ENCODE measurements at regions not wholly inside any gene's neighbourhood (a gene's known extent, or its start where the extent isn't known, plus 50 kb on each side); places are given as distances from the start of the nearest gene placed in this dataset.

- POLR2A ChIA-PET: no interaction called here
- H3K4me3 ChIP-seq (ENCODE audit: low read depth, low read length): no peak overlapping the region
- no peak for DNase-seq (ENCODE audit: low read depth, low spot score)
- CTCF ChIA-PET: no interaction called here
- no peak for TF ChIP-seq CTCF (IDR thresholded peaks at IDR 0.05; ENCODE audit: insufficient read depth, low read length, missing control alignments)
Measured at GRCh38 chr18:45554389-45554737, 60.9 kb upstream of the SLC14A2 start.

DNA sequence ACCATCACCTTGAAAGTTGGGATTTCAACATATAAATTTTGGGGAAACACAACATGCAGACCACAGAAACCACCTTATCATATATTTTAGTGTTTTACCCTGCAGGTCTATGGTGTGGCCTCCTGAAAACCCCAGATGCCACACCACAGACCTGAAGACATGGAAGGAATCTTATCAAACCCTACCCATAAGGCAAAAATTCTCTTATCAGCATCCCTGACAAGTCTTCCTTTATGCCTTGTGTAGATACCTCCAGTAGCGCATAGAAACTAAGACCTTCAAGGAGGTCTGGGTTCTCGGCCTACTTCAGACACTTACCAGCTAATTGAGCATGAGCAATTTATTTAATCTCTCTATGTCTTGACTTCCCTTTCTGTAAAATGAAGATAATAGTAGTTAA lies 59.1 kb upstream of the SLC14A2 start:
- H3K4me3 ChIP-seq (ENCODE audit: low read depth, low read length): no peak overlapping the region
- no peak for TF ChIP-seq CTCF (IDR thresholded peaks at IDR 0.05; ENCODE audit: insufficient read depth, low read length, missing control alignments)
- CTCF ChIA-PET: interaction anchor here (1.4 kb wide), 1 partner anchor 65 kb away, joined by 3 read pairs; no protein-coding TSS in a partner anchor
- DNase-seq (ENCODE audit: low read depth, low spot score): no peak
- POLR2A ChIA-PET: no interaction called here

DNA sequence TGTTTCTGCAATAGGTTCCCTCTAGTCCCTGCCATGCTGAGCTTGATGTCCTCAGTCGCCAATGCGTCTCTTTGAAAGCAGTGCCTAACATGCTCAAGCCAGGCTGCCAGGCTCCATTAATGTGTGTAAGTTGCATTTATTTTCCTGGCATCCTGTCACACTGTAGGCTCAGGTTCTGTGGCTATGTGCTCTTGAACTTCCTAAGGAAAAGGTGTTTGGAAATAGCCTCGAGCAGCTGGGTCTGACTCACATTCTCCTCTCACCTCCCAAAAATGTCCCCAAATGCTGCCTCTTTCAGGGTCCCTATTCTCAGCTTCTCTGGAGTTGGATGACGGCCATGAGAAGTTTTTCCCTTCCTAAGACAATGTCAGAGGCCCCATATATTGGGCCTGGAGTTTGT lies 58.0 kb upstream of the SLC14A2 start:
- TF ChIP-seq CTCF (IDR thresholded peaks at IDR 0.05; ENCODE audit: insufficient read depth, low read length, missing control alignments): no peak
- CTCF ChIA-PET: interaction anchor here (1.0 to 1.4 kb wide), 2 partner anchors 11 to 64 kb away, joined by 3 to 5 read pairs; no protein-coding TSS in a partner anchor
- DNase-seq (ENCODE audit: low read depth, low spot score): no peak
- no peak overlapping the region for H3K4me3 ChIP-seq (ENCODE audit: low read depth, low read length)
- POLR2A ChIA-PET: no interaction called here

GRCh38 chr18:45557779-45558178 lies 57.5 kb upstream of the SLC14A2 start:
- ChIA-PET POLR2A (no interaction called here), CTCF (interaction anchor here (1.0 to 1.4 kb wide), 2 partner anchors 10 to 64 kb away, joined by 3 to 5 read pairs; no protein-coding TSS in a partner anchor)
- no peak for DNase-seq (ENCODE audit: low read depth, low spot score)
- H3K4me3 ChIP-seq (ENCODE audit: low read depth, low read length): no peak overlapping the region
- TF ChIP-seq CTCF (IDR thresholded peaks at IDR 0.05; ENCODE audit: insufficient read depth, low read length, missing control alignments): no peak

- no peak overlapping the region for H3K4me3 ChIP-seq (ENCODE audit: low read depth, low read length)
- ChIA-PET CTCF (no interaction called here), POLR2A (no interaction called here)
- DNase-seq (ENCODE audit: low read depth, low spot score): no peak
- no peak for TF ChIP-seq CTCF (IDR thresholded peaks at IDR 0.05; ENCODE audit: insufficient read depth, low read length, missing control alignments)
Measured at GRCh38 chr18:45559258-45559657, 56.0 kb upstream of the SLC14A2 start.

DNA sequence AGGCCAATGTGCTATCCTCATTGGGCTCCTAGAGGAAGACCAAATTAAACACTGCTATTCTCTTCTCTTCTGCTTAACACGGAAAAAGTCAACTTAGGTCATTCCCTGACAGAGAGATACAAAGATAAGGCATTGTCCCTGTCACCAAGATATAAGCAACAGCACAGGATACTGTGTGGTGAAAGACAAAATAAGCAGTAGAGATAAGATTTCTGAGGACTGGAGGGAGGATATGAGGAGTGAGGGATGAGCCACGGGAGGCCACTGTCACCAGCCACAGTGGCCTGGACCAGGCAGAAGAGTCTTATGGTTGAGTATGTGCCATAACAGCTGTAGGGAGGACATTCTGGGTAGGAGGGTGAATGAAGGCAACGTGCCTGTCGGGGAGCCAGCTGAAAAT lies 54.4 kb upstream of the SLC14A2 start:
- ChIA-PET CTCF (no interaction called here), POLR2A (no interaction called here)
- H3K4me3 ChIP-seq (ENCODE audit: low read depth, low read length): no peak overlapping the region
- no peak for DNase-seq (ENCODE audit: low read depth, low spot score)
- TF ChIP-seq CTCF (IDR thresholded peaks at IDR 0.05; ENCODE audit: insufficient read depth, low read length, missing control alignments): no peak

Data from AG04449 (cell line).